ENCODE measurements at regions not wholly inside any gene's neighbourhood (a gene's known extent, or its start where the extent isn't known, plus 50 kb on each side); places are given as distances from the start of the nearest gene placed in this dataset.

- Histone ChIP-seq H2AFZ (ENCODE audit: insufficient read depth, low read depth, low read length, poor library complexity, severe bottlenecking) (no peak overlapping the region), H3K4me1 (ENCODE audit: control insufficient read depth in 2 of 2, insufficient read depth in 2 of 2, low read length in 2 of 2) (no peaks in the 10 kb centered on the region), H3K79me2 (ENCODE audit: control insufficient read depth, insufficient read depth, low read length) (no peaks in the 10 kb centered on the region), H3K27me3 (replicated peaks in 1 of 4; ENCODE audit: control extremely low read depth in 1 of 4, control insufficient read depth in 3 of 4, insufficient read depth in 4 of 4, low read length in 3 of 4) (no peaks in the 10 kb centered on the region), H3K9me3 (ENCODE audit: control extremely low read depth in 1 of 3, control insufficient read depth in 2 of 3, insufficient read depth in 1 of 3, low read length in 2 of 3) (peaks cover 0 to 8% (median 0%) of the 10 kb centered on the region in 3 donors), H3K4me2 (replicated peaks; ENCODE audit: low read depth, low read length, poor library complexity, severe bottlenecking) (no peak overlapping the region), H4K20me1 (ENCODE audit: control insufficient read depth, insufficient read depth, low read length, poor library complexity, severe bottlenecking) (no peaks in the 10 kb centered on the region), H3K27ac (ENCODE audit: low read length in 2 of 2) (no peak overlapping the region), H3K36me3 (replicated peaks in 1 of 2; ENCODE audit: control extremely low read depth in 1 of 2, control insufficient read depth in 1 of 2, extremely low read depth in 1 of 2, insufficient read depth in 2 of 2, low read length in 1 of 2) (no peaks in the 10 kb centered on the region), H3K4me3 (ENCODE audit: control extremely low read depth in 1 of 5, extremely low read depth in 1 of 5, insufficient read depth in 1 of 5, low read depth in 2 of 5, low read length in 4 of 5) (no peak overlapping the region), H3K9ac (ENCODE audit: low read length) (no peak overlapping the region)
- CTCF ChIA-PET, result no interaction called here
- H3K27ac Mint-ChIP-seq, result no peak overlapping the region
- intact Hi-C loops (cut with micrococcal nuclease), result no loop called here
- WGBS (ENCODE audit: insufficient coverage), result no CpG with 5 or more reads among the region's 2 CpGs
- POLR2A ChIA-PET, result no interaction called here
- TF ChIP-seq, protein P1, sequence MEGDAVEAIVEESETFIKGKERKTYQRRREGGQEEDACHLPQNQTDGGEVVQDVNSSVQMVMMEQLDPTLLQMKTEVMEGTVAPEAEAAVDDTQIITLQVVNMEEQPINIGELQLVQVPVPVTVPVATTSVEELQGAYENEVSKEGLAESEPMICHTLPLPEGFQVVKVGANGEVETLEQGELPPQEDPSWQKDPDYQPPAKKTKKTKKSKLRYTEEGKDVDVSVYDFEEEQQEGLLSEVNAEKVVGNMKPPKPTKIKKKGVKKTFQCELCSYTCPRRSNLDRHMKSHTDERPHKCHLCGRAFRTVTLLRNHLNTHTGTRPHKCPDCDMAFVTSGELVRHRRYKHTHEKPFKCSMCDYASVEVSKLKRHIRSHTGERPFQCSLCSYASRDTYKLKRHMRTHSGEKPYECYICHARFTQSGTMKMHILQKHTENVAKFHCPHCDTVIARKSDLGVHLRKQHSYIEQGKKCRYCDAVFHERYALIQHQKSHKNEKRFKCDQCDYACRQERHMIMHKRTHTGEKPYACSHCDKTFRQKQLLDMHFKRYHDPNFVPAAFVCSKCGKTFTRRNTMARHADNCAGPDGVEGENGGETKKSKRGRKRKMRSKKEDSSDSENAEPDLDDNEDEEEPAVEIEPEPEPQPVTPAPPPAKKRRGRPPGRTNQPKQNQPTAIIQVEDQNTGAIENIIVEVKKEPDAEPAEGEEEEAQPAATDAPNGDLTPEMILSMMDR (IDR thresholded peaks at IDR 0.05), result no peak
- no peak for TF ChIP-seq EZH2 (IDR thresholded peaks at IDR 0.05; ENCODE audit: borderline replicate concordance, insufficient read depth, low read depth, low read length, poor library complexity, severe bottlenecking)
- ATAC-seq (ENCODE audit: low read depth), result no peak
- H3K9me3 Mint-ChIP-seq (ENCODE audit: insufficient read depth), result peaks cover 8% of the 10 kb centered on the region
- no peak for DNase-seq
- no peaks in the 10 kb centered on the region for H3K27me3 Mint-ChIP-seq
- no peak overlapping the region for H3K4me3 Mint-ChIP-seq
- no peaks in the 10 kb centered on the region for H3K4me1 Mint-ChIP-seq
Measured at GRCh38 chr4:105050896-105051295, 95.8 kb upstream of the TET2 start.

DNA sequence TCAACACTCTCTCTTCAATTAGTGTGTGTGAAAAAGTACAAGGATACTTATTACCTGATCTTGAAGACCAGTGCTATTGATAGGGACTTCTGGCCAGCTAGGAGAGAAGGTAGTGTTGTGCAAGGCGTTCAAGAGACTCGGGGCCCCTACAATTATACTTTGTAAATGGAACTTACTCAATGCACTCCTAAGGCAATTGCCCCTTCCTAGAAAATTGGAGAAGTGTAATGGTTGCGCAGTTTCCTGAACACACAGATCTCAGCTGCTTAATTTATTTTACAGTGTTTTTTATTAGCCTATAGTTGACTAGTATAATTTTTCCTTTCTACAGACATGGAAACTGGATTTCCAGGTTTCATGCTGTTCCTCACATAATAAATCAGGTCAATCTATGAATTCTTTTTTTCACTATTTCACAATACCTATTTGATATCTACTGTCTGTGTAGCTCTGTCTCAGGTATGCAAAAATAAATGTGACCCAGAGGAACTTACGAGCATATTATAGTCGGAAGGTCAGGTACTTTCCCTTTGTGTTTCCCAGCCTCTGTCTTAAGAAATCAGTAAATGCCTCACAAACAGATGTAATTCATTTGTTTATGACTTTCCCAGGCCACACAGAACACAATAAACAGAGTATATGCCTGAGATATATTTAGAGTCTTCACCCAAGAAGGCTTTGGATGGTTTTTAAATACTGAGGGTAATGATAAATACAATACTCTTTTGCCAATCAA is 89.1 kb upstream of the TET2 start:
- H3K4me1 ChIP-seq (ENCODE audit: control insufficient read depth in 2 of 2, insufficient read depth in 2 of 2, low read length in 2 of 2), result peaks cover 17 to 18% of the 10 kb centered on the region in 2 donors
- no peaks in the 10 kb centered on the region for H3K27me3 ChIP-seq (replicated peaks in 1 of 4; ENCODE audit: control extremely low read depth in 1 of 4, control insufficient read depth in 3 of 4, insufficient read depth in 4 of 4, low read length in 3 of 4)
- CTCF ChIA-PET, result interaction anchor here (1.0 kb wide), 1 partner anchor 440 kb away, joined by 3 read pairs; no protein-coding TSS in a partner anchor
- no peak overlapping the region for H3K4me3 ChIP-seq (ENCODE audit: control extremely low read depth in 1 of 5, extremely low read depth in 1 of 5, insufficient read depth in 1 of 5, low read depth in 2 of 5, low read length in 4 of 5)
- H4K20me1 ChIP-seq (ENCODE audit: control insufficient read depth, insufficient read depth, low read length, poor library complexity, severe bottlenecking), result no peaks in the 10 kb centered on the region
- intact Hi-C loops (cut with micrococcal nuclease), result no loop called here
- no peak overlapping the region for H3K27ac ChIP-seq (ENCODE audit: low read length in 2 of 2)
- H3K27ac Mint-ChIP-seq, result no peak overlapping the region
- H2AFZ ChIP-seq (ENCODE audit: insufficient read depth, low read depth, low read length, poor library complexity, severe bottlenecking), result no peak overlapping the region
- no peaks in the 10 kb centered on the region for H3K36me3 ChIP-seq (replicated peaks in 1 of 2; ENCODE audit: control extremely low read depth in 1 of 2, control insufficient read depth in 1 of 2, extremely low read depth in 1 of 2, insufficient read depth in 2 of 2, low read length in 1 of 2)
- no CpG with 5 or more reads among the region's 5 CpGs for WGBS (ENCODE audit: insufficient coverage)
- H3K4me3 Mint-ChIP-seq, result no peak overlapping the region
- no peak overlapping the region for H3K4me2 ChIP-seq (replicated peaks; ENCODE audit: low read depth, low read length, poor library complexity, severe bottlenecking)
- H3K9me3 ChIP-seq (ENCODE audit: control extremely low read depth in 1 of 3, control insufficient read depth in 2 of 3, insufficient read depth in 1 of 3, low read length in 2 of 3), result peaks cover 0 to 3% (median 0%) of the 10 kb centered on the region in 3 donors
- peak; percentile 9 for DNase-seq
- peaks cover 37% of the 10 kb centered on the region for H3K4me1 Mint-ChIP-seq
- H3K9me3 Mint-ChIP-seq (ENCODE audit: insufficient read depth), result no peaks in the 10 kb centered on the region
- no peaks in the 10 kb centered on the region for H3K79me2 ChIP-seq (ENCODE audit: control insufficient read depth, insufficient read depth, low read length)
- no peak for TF ChIP-seq EZH2 (IDR thresholded peaks at IDR 0.05; ENCODE audit: borderline replicate concordance, insufficient read depth, low read depth, low read length, poor library complexity, severe bottlenecking)
- TF ChIP-seq, protein P1 (IDR thresholded peaks at IDR 0.05), result no peak
- no peak for ATAC-seq (ENCODE audit: low read depth)
- no peak overlapping the region for H3K9ac ChIP-seq (ENCODE audit: low read length)
- H3K27me3 Mint-ChIP-seq, result no peaks in the 10 kb centered on the region
- POLR2A ChIA-PET, result interaction anchor here (1.3 kb wide), 1 partner anchor 12 kb away, joined by 3 read pairs; no protein-coding TSS in a partner anchor
